GM20431 (cell line): ENCODE measurements at regions not wholly inside any gene's neighbourhood (a gene's known extent, or its start where the extent isn't known, plus 50 kb on each side); places are given as distances from the start of the nearest gene placed in this dataset.

ENCODE experiments used
- in situ Hi-C: fragments of 300-500 bp; cut with MseI, MboI; formaldehyde crosslinking; loops from one replicate; pipeline ENCODE4 v1.15.0; 2020; ENCODE audit warnings: low sequenced_read_pairs; ENCODE audit not compliant: unreplicated experiment

- in situ Hi-C loops = no loop called here
Measured at GRCh38 chr10:36882781-36883180, 242.6 kb upstream of the ANKRD30A start.

- in situ Hi-C loops = no loop called here
Measured at GRCh38 chr10:36880898-36881297, 244.5 kb upstream of the ANKRD30A start.

GRCh38 chr10:36872702-36873393, 252.6 kb upstream of the ANKRD30A start:
- in situ Hi-C loops = loop anchor here (25.0 kb wide), 1 partner anchor 1236 kb away; the partner anchor contains the start of gene FZD8

GRCh38 chr10:36840788-36841187, 284.6 kb upstream of the ANKRD30A start:
- in situ Hi-C loops = no loop called here

- in situ Hi-C loops = no loop called here
Measured at GRCh38 chr10:36837416-36837815, 288.0 kb upstream of the ANKRD30A start.

- in situ Hi-C loops = no loop called here
Measured at GRCh38 chr10:36819781-36820180, 305.6 kb upstream of the ANKRD30A start.

GRCh38 chr10:36817898-36818297, 307.5 kb upstream of the ANKRD30A start:
- in situ Hi-C loops = no loop called here

GRCh38 chr10:36808625-36809362, 316.6 kb upstream of the ANKRD30A start:
- in situ Hi-C loops = no loop called here

GRCh38 chr10:36803229-36803628, 322.2 kb upstream of the ANKRD30A start:
- in situ Hi-C loops = no loop called here

- in situ Hi-C loops = no loop called here
Measured at GRCh38 chr10:36802490-36803153, 322.8 kb upstream of the ANKRD30A start.

GRCh38 chr10:36801660-36802059, 323.7 kb upstream of the ANKRD30A start:
- in situ Hi-C loops = no loop called here

- in situ Hi-C loops = no loop called here
Measured at GRCh38 chr10:36794981-36795380, 330.4 kb upstream of the ANKRD30A start.

GRCh38 chr10:36789974-36790373, 335.4 kb upstream of the ANKRD30A start:
- in situ Hi-C loops = no loop called here

- in situ Hi-C loops = no loop called here
Measured at GRCh38 chr10:36788152-36788551, 337.2 kb upstream of the ANKRD30A start.

GRCh38 chr10:36783400-36783799, 342.0 kb upstream of the ANKRD30A start:
- in situ Hi-C loops = no loop called here

- in situ Hi-C loops = no loop called here
Measured at GRCh38 chr10:36781570-36781969, 343.8 kb upstream of the ANKRD30A start.

GRCh38 chr10:36780158-36780557, 345.2 kb upstream of the ANKRD30A start:
- in situ Hi-C loops = no loop called here

- in situ Hi-C loops = no loop called here
Measured at GRCh38 chr10:36779238-36779846, 346.1 kb upstream of the ANKRD30A start.

- in situ Hi-C loops = no loop called here
Measured at GRCh38 chr10:36778651-36779050, 346.7 kb upstream of the ANKRD30A start.

GRCh38 chr10:36773652-36774051, 351.7 kb upstream of the ANKRD30A start:
- in situ Hi-C loops = no loop called here

- in situ Hi-C loops = no loop called here
Measured at GRCh38 chr10:36771725-36772124, 353.7 kb upstream of the ANKRD30A start.
